Smooth muscle cell (in vitro differentiated cells): ENCODE measurements at regions not wholly inside any gene's neighbourhood (a gene's known extent, or its start where the extent isn't known, plus 50 kb on each side); places are given as distances from the start of the nearest gene placed in this dataset.

Source experiments
- DNase-seq: peaks from one replicate; lab custom pipeline; 2025; ENCODE audit not compliant: unreplicated experiment; lab: John Stamatoyannopoulos, UW
- H2AFZ ChIP-seq: fragments of 200-600 bp; sonication (generic); 2 replicates; pipeline ENCODE4 v1.6.0; 2016; ENCODE audit warnings: antibody characterized with exemption, low read depth, mild to moderate bottlenecking
- H3F3A ChIP-seq: fragments of 200-600 bp; sonication (generic); 2 replicates; pipeline ENCODE4 v1.6.0; 2017; ENCODE audit warnings: antibody characterized with exemption, low read depth
- H3K27ac ChIP-seq: fragments of 200-600 bp; sonication (generic); 2 replicates; pipeline ENCODE4 v1.5.1; 2016; ENCODE audit warnings: low read depth, mild to moderate bottlenecking
- H3K27me3 ChIP-seq: fragments of 200-600 bp; sonication (generic); 2 replicates; pipeline ENCODE4 v1.6.1; 2016; ENCODE audit warnings: low read depth, mild to moderate bottlenecking
- H3K36me3 ChIP-seq: fragments of 200-600 bp; sonication (generic); 2 replicates; pipeline ENCODE4 v1.5.1; 2016; ENCODE audit warnings: low read depth
- H3K4me1 ChIP-seq: fragments of 200-600 bp; sonication (generic); 2 replicates; pipeline ENCODE4 v1.5.1; 2016; ENCODE audit warnings: low read depth
- H3K4me2 ChIP-seq: fragments of 200-600 bp; sonication (generic); 2 replicates; pipeline ENCODE4 v1.6.0; 2016; ENCODE audit warnings: mild to moderate bottlenecking
- H3K4me3 ChIP-seq: fragments of 200-600 bp; sonication (generic); 2 replicates; pipeline ENCODE4 v1.5.1; 2016; ENCODE audit warnings: mild to moderate bottlenecking
- H3K79me2 ChIP-seq: fragments of 200-600 bp; sonication (generic); 2 replicates; pipeline ENCODE4 v1.6.0; 2016; ENCODE audit warnings: low read depth, mild to moderate bottlenecking
- H3K9ac ChIP-seq: fragments of 200-600 bp; sonication (generic); 2 replicates; pipeline ENCODE4 v1.6.0; 2016; ENCODE audit warnings: low read depth
- H3K9me3 ChIP-seq: fragments of 200-600 bp; sonication (generic); replicated peaks from 2 replicates; pipeline ENCODE4 v1.5.1; 2016; ENCODE audit warnings: low read depth
- H4K20me1 ChIP-seq: fragments of 200-600 bp; sonication (generic); 2 replicates; pipeline ENCODE4 v1.6.0; 2016; ENCODE audit warnings: low read depth
- WGBS: methylation state at CpG from one replicate; pipeline ENCODE4 v1.1.7; 2016; ENCODE audit warnings: low lambda C conversion rate; 5-methylcytosine and 5-hydroxymethylcytosine counted together
- TF ChIP-seq, protein P1 (sequence below): fragments of 200-600 bp; sonication (generic); IDR thresholded peaks from 2 replicates; pipeline ENCODE4 v1.5.1; 2017; ENCODE audit warnings: borderline replicate concordance, mild to moderate bottlenecking, antibody characterized with exemption; ENCODE audit not compliant: insufficient read depth, poor library complexity, severe bottlenecking

DNA sequence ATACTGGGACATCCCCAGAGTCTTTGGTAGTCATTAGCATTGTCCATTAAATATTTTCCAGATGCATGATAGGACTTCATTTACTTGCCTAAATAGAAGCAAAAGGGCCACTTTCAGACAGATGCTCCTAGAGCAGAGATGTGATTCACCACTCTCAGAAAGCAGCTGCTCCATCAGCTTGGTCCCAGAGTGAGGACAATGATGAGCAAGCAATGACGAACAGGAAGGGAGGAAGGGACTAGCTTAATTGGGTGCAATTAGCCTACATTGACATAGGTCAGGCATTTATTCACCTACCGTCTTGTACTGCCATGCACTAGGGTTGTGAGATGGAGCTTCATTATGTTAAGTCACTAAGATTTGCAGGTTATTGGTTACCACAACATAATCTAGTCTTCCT lies 85.1 kb upstream of the PLXNA2 start:
- 53% methylated on average over 2 of the region's 2 CpGs for WGBS
- Histone ChIP-seq H3K27me3 (no peaks in the 10 kb centered on the region), H3K4me1 (peaks cover 8% of the 10 kb centered on the region), H3K79me2 (no peaks in the 10 kb centered on the region), H2AFZ (no peak overlapping the region), H3K36me3 (no peaks in the 10 kb centered on the region), H3K4me3 (no peak overlapping the region), H3K9ac (no peak overlapping the region), H4K20me1 (no peaks in the 10 kb centered on the region), H3F3A (no peaks in the 10 kb centered on the region), H3K27ac (no peak overlapping the region), H3K9me3 (no peaks in the 10 kb centered on the region), H3K4me2 (no peak overlapping the region)
- DNase-seq = no peak
- TF ChIP-seq, protein P1, sequence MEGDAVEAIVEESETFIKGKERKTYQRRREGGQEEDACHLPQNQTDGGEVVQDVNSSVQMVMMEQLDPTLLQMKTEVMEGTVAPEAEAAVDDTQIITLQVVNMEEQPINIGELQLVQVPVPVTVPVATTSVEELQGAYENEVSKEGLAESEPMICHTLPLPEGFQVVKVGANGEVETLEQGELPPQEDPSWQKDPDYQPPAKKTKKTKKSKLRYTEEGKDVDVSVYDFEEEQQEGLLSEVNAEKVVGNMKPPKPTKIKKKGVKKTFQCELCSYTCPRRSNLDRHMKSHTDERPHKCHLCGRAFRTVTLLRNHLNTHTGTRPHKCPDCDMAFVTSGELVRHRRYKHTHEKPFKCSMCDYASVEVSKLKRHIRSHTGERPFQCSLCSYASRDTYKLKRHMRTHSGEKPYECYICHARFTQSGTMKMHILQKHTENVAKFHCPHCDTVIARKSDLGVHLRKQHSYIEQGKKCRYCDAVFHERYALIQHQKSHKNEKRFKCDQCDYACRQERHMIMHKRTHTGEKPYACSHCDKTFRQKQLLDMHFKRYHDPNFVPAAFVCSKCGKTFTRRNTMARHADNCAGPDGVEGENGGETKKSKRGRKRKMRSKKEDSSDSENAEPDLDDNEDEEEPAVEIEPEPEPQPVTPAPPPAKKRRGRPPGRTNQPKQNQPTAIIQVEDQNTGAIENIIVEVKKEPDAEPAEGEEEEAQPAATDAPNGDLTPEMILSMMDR = no peak

DNA sequence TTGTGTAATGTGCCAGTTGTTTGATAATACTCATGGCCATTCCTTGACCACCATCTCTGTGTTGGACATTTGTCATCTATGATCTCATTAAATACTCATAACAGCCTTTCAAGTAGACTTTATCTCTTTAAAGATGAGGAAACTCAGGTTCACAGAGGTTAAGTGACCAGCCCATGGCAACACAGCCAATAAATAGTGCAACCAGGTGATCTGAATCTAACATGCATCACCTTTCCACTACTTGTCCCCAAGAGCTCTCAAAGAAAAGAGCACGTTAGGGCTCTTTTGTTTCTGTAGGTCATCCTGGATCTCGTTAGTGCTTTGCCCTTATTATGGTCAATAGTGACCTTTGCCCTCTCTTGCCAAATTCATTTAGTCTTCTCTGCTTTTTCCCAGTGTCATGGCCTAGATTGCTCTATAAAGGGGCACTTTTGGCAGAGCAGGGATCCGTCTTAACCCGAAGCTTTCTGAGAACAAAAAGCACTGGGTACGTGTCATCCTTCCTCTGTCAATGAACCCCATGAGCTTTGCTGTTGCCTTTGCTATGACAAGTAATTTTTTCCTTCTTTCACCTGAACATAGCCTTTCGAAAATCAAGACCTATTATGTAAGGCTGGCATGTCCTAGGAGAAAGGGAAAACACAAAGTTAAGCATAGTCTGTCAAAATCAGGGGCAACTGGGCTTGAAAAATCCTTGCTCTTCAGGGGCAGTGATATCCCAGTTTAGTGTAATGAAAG lies 88.0 kb upstream of the PLXNA2 start:
- 94% methylated on average over 6 of the region's 6 CpGs for WGBS
- TF ChIP-seq, protein P1 = no peak

DNA sequence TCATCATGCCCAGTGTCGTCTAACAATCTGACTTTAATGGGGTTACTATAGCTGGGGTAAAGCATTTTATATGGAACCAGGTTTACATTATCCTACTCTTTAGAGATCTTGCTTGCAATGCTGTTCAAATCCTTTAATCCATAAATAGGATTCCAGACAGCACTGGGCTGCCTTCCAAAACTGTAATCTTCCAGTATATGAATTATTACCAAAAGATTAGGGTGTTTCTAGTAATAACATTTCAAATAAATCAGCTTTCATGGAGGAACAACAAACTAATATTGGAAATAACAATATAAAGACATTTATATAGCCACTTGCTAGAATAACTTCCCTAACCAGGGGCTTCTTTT lies 88.6 kb upstream of the PLXNA2 start:
- Histone ChIP-seq H3K4me1 (peaks cover 25% of the 10 kb centered on the region), H4K20me1 (no peaks in the 10 kb centered on the region), H3K79me2 (no peaks in the 10 kb centered on the region), H3K9me3 (no peaks in the 10 kb centered on the region), H3K4me3 (no peak overlapping the region), H2AFZ (no peak overlapping the region), H3K36me3 (no peaks in the 10 kb centered on the region), H3K9ac (no peak overlapping the region), H3K27me3 (no peaks in the 10 kb centered on the region), H3K4me2 (peak overlapping the region; percentile 36), H3F3A (no peaks in the 10 kb centered on the region), H3K27ac (no peak overlapping the region)
- 7% methylated on average over 1 of the region's 1 CpG for WGBS
- no peak for DNase-seq
- TF ChIP-seq, protein P1 = no peak

More for the DNA sequence above, 88.0 kb upstream of the PLXNA2 start:
- Histone ChIP-seq H3K36me3 (no peaks in the 10 kb centered on the region), H3K79me2 (no peaks in the 10 kb centered on the region), H2AFZ (no peak overlapping the region), H3F3A (no peaks in the 10 kb centered on the region), H3K4me2 (peak overlapping the region; percentile 36), H3K27ac (no peak overlapping the region), H3K4me1 (peaks cover 25% of the 10 kb centered on the region), H3K4me3 (no peak overlapping the region), H3K9ac (no peak overlapping the region), H4K20me1 (no peaks in the 10 kb centered on the region), H3K27me3 (no peaks in the 10 kb centered on the region), H3K9me3 (no peaks in the 10 kb centered on the region)
- no peak for DNase-seq

DNA sequence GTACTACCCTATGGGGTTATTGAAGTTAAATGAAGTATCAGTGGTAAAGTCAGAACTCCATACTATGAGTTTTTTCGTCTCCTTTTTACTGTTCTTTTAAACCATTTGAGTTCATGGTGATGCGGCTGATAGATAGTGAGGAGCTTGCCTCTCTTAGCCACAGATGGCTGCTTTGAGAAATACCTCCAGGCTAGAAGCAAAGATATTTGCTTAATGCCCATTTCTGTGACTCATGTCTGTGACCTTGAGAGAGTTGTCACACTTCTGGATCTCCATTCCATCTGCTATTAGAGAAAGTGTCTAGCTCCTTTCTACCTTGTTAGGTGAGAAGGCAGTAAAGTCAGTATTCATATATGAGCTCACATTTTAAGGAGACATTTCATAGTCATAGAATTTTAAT lies 89.5 kb upstream of the PLXNA2 start:
- TF ChIP-seq, protein P1 = no peak
- H3K27me3 ChIP-seq = no peaks in the 10 kb centered on the region
- H3K9ac ChIP-seq = no peak overlapping the region
- no peaks in the 10 kb centered on the region for H3K36me3 ChIP-seq
- H3K4me2 ChIP-seq = no peak overlapping the region
- no peak overlapping the region for H3K27ac ChIP-seq
- no peaks in the 10 kb centered on the region for H3K79me2 ChIP-seq
- H3K9me3 ChIP-seq = no peaks in the 10 kb centered on the region
- peaks cover 25% of the 10 kb centered on the region for H3K4me1 ChIP-seq
- H3F3A ChIP-seq = no peaks in the 10 kb centered on the region
- WGBS = 43% methylated on average over 2 of the region's 2 CpGs
- H4K20me1 ChIP-seq = no peaks in the 10 kb centered on the region
- H3K4me3 ChIP-seq = no peak overlapping the region
- H2AFZ ChIP-seq = no peak overlapping the region
- DNase-seq = no peak
